NT2/D1 (cell line): ENCODE measurements at regions not wholly inside any gene's neighbourhood (a gene's known extent, or its start where the extent isn't known, plus 50 kb on each side); places are given as distances from the start of the nearest gene placed in this dataset.

Experiments
- SUZ12 ChIP-seq: IDR thresholded peaks from 2 replicates; pipeline ENCODE4 v1.6.1; 2011; ENCODE audit not compliant: insufficient read length, insufficient read depth; ENCODE audit errors: extremely low read depth
- YY1 ChIP-seq: IDR thresholded peaks from 2 replicates; pipeline ENCODE4 v1.6.1; 2011; ENCODE audit not compliant: insufficient read length, insufficient read depth
- ZNF274 ChIP-seq: IDR thresholded peaks from 2 replicates; pipeline ENCODE4 v1.6.1; 2011; ENCODE audit warnings: mild to moderate bottlenecking, low read depth, low read length

- TF ChIP-seq SUZ12, result no peak
- no peak for TF ChIP-seq YY1
- TF ChIP-seq ZNF274, result no peak
Observed at GRCh38 chr13:31894931-31895330, 136.6 kb upstream of the FRY start.
